ENCODE measurements at regions not wholly inside any gene's neighbourhood (a gene's known extent, or its start where the extent isn't known, plus 50 kb on each side); places are given as distances from the start of the nearest gene placed in this dataset.

DNA sequence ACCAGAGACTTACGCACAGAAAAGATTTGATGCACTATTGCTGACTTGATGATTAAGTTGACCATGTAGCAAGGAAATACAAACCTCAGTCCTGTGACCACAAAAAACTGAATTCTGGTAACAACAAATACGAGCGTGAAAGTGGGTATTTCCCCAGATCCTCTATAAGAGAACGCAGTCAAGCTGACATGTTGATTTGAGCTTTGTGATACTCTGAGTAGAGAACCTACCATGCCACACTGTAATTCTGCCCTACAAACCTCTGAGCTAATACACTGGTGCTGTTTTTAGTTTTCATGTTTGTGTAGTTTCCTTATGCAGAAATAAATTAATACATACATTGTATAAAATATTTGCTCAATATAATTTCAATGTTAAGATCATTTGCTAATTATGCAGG, 565.6 kb upstream of the EPHA5 start:
- TF ChIP-seq, protein P1, sequence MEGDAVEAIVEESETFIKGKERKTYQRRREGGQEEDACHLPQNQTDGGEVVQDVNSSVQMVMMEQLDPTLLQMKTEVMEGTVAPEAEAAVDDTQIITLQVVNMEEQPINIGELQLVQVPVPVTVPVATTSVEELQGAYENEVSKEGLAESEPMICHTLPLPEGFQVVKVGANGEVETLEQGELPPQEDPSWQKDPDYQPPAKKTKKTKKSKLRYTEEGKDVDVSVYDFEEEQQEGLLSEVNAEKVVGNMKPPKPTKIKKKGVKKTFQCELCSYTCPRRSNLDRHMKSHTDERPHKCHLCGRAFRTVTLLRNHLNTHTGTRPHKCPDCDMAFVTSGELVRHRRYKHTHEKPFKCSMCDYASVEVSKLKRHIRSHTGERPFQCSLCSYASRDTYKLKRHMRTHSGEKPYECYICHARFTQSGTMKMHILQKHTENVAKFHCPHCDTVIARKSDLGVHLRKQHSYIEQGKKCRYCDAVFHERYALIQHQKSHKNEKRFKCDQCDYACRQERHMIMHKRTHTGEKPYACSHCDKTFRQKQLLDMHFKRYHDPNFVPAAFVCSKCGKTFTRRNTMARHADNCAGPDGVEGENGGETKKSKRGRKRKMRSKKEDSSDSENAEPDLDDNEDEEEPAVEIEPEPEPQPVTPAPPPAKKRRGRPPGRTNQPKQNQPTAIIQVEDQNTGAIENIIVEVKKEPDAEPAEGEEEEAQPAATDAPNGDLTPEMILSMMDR (IDR thresholded peaks at IDR 0.05), result no peak
- no peak for TF ChIP-seq POLR2A (IDR thresholded peaks at IDR 0.05)
- no peak for TF ChIP-seq POLR2AphosphoS5 (IDR thresholded peaks at IDR 0.05)
- TF ChIP-seq EP300 (IDR thresholded peaks at IDR 0.05), result no peak
